K562 (cell line): ENCODE measurements at regions not wholly inside any gene's neighbourhood (a gene's known extent, or its start where the extent isn't known, plus 50 kb on each side); places are given as distances from the start of the nearest gene placed in this dataset.

Source experiments
- ATAC-seq: fragments of 200-7000 bp; cut with Tn5 transposase; 3 replicates; pipeline ENCODE4 v1.9.1; 2020; ENCODE audit warnings: moderate library complexity
- BruUV-seq: library from RNA; stranded (reverse); fragments of 400-500 nt; replicated peaks from 2 replicates; lab custom pipeline; 2021; lab: Mats Ljungman, UMichigan
- CTCF ChIA-PET: fragments of 300-600 bp; formaldehyde crosslinking; extraction: SDS; loops from one replicate; lab custom pipeline; 2021; ENCODE audit warnings: low intra/inter-chr PET ratio; lab: Yijun Ruan, JAX
- POLR2A ChIA-PET: fragments of 300-600, 350-650 bp; sonication (Branson Sonifier 250); formaldehyde crosslinking; extraction: SDS; loops from one replicate; lab custom pipeline; 2021; ENCODE audit warnings: antibody characterized with exemption, inconsistent platforms; lab: Yijun Ruan, JAX
- DNase-seq, 4 experiments: peaks; one replicate each; pipeline versions ENCODE4 v3.0.0 to v3.0.0-alpha.2; 2011 to 2018; ENCODE audit warnings: low spot score in 3 of 4, mixed read lengths in 3 of 4; ENCODE audit errors: extremely low read depth in 1 of 4
- FAIRE-seq: peaks from 2 replicates; lab custom pipeline; 2011; peaks lifted over from hg19 to GRCh38; lab: Jason Lieb, UNC
- H2AFZ ChIP-seq: 2 replicates; pipeline ENCODE4 v1.6.0; 2011; ENCODE audit warnings: low read depth, low read length, control low read depth, inconsistent platforms
- H3K27ac ChIP-seq: fragments of 200-600 bp; 3 replicates; pipeline ENCODE4 v1.8.0; 2011; ENCODE audit warnings: low read depth, mild to moderate bottlenecking, control low read depth, inconsistent platforms, low read length, moderate library complexity, mixed read lengths; ENCODE audit errors: extremely low read depth
- H3K27me3 ChIP-seq, 2 experiments: fragments of 300-600 bp in 1 of 2; 2 replicates in 1 of 2; 3 replicates in 1 of 2; pipeline versions ENCODE4 v1.6.0 to v1.8.0; 2011; ENCODE audit warnings: inconsistent platforms in 2 of 2, low read length in 2 of 2, mild to moderate bottlenecking in 1 of 2, mixed read lengths in 1 of 2, moderate library complexity in 1 of 2; ENCODE audit not compliant: control insufficient read depth in 2 of 2, insufficient read depth in 2 of 2
- H3K36me3 ChIP-seq: fragments of 300-600 bp; 3 replicates; pipeline ENCODE4 v1.8.0; 2011; ENCODE audit warnings: mild to moderate bottlenecking, low read length, inconsistent platforms; ENCODE audit not compliant: control insufficient read depth, insufficient read depth
- H3K4me1 ChIP-seq, 2 experiments: fragments of 200-600 bp in 1 of 2; replicated peaks in 1 of 2; 2 replicates in 1 of 2; 3 replicates in 1 of 2; pipeline versions ENCODE4 v1.5.1 to v1.8.0; 2011; ENCODE audit warnings: inconsistent platforms in 2 of 2, low read length in 2 of 2, mild to moderate bottlenecking in 1 of 2, mixed read lengths in 1 of 2, moderate library complexity in 1 of 2; ENCODE audit not compliant: control insufficient read depth in 2 of 2, insufficient read depth in 2 of 2
- H3K4me2 ChIP-seq: 2 replicates; pipeline ENCODE4 v1.6.1; 2011; ENCODE audit warnings: low read length, control low read depth, inconsistent platforms, mixed read lengths; ENCODE audit not compliant: insufficient read depth
- H3K4me3 ChIP-seq: fragments of 200-600 bp; sonication (generic), shearing (Covaris generic); 2 replicates; pipeline ENCODE4 v1.5.1; 2016; ENCODE audit warnings: control low read depth, inconsistent platforms
- H3K79me2 ChIP-seq: fragments of 200-600 bp; 3 replicates; pipeline ENCODE4 v1.8.0; 2011; ENCODE audit warnings: low read length, inconsistent platforms; ENCODE audit not compliant: control insufficient read depth, insufficient read depth
- H3K9ac ChIP-seq, 2 experiments: 2 replicates each; pipeline versions ENCODE4 v1.6.0 to v1.6.1; 2011; ENCODE audit warnings: low read depth in 2 of 2, low read length in 2 of 2, control low read depth in 1 of 2, inconsistent platforms in 1 of 2, mild to moderate bottlenecking in 1 of 2, mixed read lengths in 1 of 2; ENCODE audit not compliant: insufficient read depth in 1 of 2
- H3K9me1 ChIP-seq: one replicate; pipeline ENCODE4 v1.6.0; 2011; ENCODE audit warnings: inconsistent platforms, mild to moderate bottlenecking, low read length, moderate library complexity; ENCODE audit not compliant: control insufficient read depth, insufficient read depth
- H3K9me3 ChIP-seq: replicated peaks from 2 replicates; pipeline ENCODE4 v1.5.1; 2011; ENCODE audit warnings: low read depth, low read length, inconsistent platforms; ENCODE audit not compliant: control insufficient read depth, insufficient read depth
- H4K20me1 ChIP-seq: replicated peaks from 2 replicates; pipeline ENCODE4 v1.6.1; 2011; ENCODE audit warnings: low read length, inconsistent platforms, mixed read lengths; ENCODE audit not compliant: control insufficient read depth, insufficient read depth
- BMI1 ChIP-seq: fragments of 150-350 bp; IDR thresholded peaks from 2 replicates; pipeline ENCODE4 v1.6.1; 2014; ENCODE audit warnings: low read length
- POLR2A ChIP-seq: fragments of 450-650 bp; conservative IDR thresholded peaks from 2 replicates; pipeline ENCODE4 v1.6.1; 2016
- PPARD ChIP-seq: fragments of 250-450 bp; sonication (Bioruptor Pico); IDR thresholded peaks from 2 replicates; pipeline ENCODE4 v1.8.0; 2022; ENCODE audit warnings: inconsistent platforms, mild to moderate bottlenecking, moderate library complexity
- TBL1XR1 ChIP-seq, 2 experiments: IDR thresholded peaks; 2 replicates each; pipeline ENCODE4 v1.6.1; 2012; ENCODE audit warnings: improper control_type of control experiment in 2 of 2, low read length in 2 of 2, mild to moderate bottlenecking in 1 of 2
- ZNF212 ChIP-seq: fragments of 450-650 bp; formaldehyde crosslinking; IDR thresholded peaks from 2 replicates; pipeline ENCODE4 v1.4.0; 2020; ENCODE audit warnings: mild to moderate bottlenecking
- ZNF644 ChIP-seq: fragments of 200-800 bp; sonication (Bioruptor generic); IDR thresholded peaks from 2 replicates; pipeline ENCODE4 v1.6.1; 2016; ENCODE audit warnings: low read depth, missing genetic modification characterization, missing compliant biosample characterization
- ZNF655 ChIP-seq: fragments of 250-450 bp; sonication (Bioruptor Pico); IDR thresholded peaks from 2 replicates; pipeline ENCODE4 v1.5.0; 2021
- WGBS: fragments of 100-300 bp; shearing (Covaris generic); methylation state at CpG from one replicate; pipeline ENCODE4 v1.1.6; 2016; ENCODE audit warnings: low coverage, mixed read lengths; ENCODE audit not compliant: insufficient coverage; ENCODE audit errors: missing lambda C conversion rate; 5-methylcytosine and 5-hydroxymethylcytosine counted together
- in situ Hi-C: fragments of 300-500 bp; cut with MboI; formaldehyde crosslinking; loops from 4 replicates; pipeline ENCODE4 v1.15.0; 2018; ENCODE audit warnings: inconsistent platforms, mixed read lengths
- intact Hi-C: fragments of 100-400 bp; cut with micrococcal nuclease; formaldehyde crosslinking; loops from 2 replicates; pipeline ENCODE4 v1.14.2; 2022

GRCh38 chr7:116093516-116094301, 63.1 kb upstream of the TFEC start:
- Histone ChIP-seq H3K79me2 (no peaks in the 10 kb centered on the region), H4K20me1 (no peaks in the 10 kb centered on the region), H3K9me1 (no peaks in the 10 kb centered on the region), H3K4me2 (no peak overlapping the region), H2AFZ (no peak overlapping the region), H3K36me3 (no peaks in the 10 kb centered on the region), H3K4me1 (no peaks in the 10 kb centered on the region), H3K27me3 (no peaks in the 10 kb centered on the region)
- peak; percentile 23 for FAIRE-seq
- POLR2A ChIA-PET, result no interaction called here
- 2% methylated on average over 4 of the region's 4 CpGs for WGBS
- intact Hi-C loops (no loop called here), in situ Hi-C loops (no loop called here)
- BruUV-seq, result no TSS peak
- TF ChIP-seq TBL1XR1 (IDR thresholded peaks at IDR 0.05; ENCODE audit: low read length in 2 of 2) (no peak), POLR2A (no peak), BMI1 (no peak), PPARD (CRISPR knock-in tag) (no peak), ZNF655 (no peak), ZNF644 (tag) (no peak), ZNF212 (CRISPR knock-in tag) (no peak)
- TF ChIP-seq, all 486 proteins: peak for 0
- DNase-seq (no peak), ATAC-seq (no peak)
- no peaks in the 10 kb centered on the region for H3K9me3 ChIP-seq
- no peak overlapping the region for H3K27ac ChIP-seq
- CTCF ChIA-PET, result no interaction called here
- no peak overlapping the region for H3K9ac ChIP-seq
- no peak overlapping the region for H3K4me3 ChIP-seq
